ENCODE measurements at regions not wholly inside any gene's neighbourhood (a gene's known extent, or its start where the extent isn't known, plus 50 kb on each side); places are given as distances from the start of the nearest gene placed in this dataset.

DNA sequence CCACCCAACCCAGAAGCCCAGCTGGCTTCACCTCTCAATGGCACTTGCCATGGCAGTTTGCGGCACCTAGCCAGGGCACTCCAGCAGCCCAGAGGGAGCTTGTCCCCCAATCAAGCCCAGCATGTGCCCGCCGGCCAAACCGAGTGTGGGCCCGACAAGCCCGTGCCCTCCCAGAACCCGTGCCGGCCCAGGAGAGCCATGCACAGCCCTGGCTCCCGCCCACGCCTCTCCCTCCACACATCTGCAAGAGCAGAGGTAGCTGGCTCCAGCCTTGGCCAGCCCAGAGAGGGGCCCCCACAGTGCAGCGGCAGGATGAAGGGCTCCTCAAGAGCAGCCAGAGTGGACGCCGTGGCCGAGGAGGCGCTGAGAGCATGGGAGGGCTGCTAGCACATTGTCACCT, 2278.0 kb upstream of the PCDH20 start:
- no peak for DNase-seq

DNA sequence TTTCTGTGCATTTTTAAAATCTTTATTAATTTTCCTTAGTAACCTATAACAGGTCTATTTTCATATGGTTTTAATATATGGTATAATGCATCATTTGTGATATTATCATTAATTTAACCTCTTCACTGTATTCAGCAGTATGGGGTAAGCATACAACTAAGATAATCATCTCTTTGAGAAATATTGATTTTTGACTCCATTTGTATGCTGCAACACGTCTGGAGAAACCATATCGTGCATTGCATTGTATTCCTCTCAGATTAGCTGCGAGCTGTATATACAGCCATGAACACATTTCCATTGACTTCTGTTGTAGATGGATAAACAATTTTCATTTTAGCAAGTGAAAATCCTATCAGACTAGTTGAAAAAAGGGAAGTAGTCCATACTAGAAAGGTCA, 2275.8 kb upstream of the PCDH20 start:
- no peak for DNase-seq

- no peak for DNase-seq
Measured at GRCh38 chr13:63690672-63691071, 2275.0 kb upstream of the PCDH20 start.

GRCh38 chr13:63684822-63685221, 2269.2 kb upstream of the PCDH20 start:
- DNase-seq: no peak

DNA sequence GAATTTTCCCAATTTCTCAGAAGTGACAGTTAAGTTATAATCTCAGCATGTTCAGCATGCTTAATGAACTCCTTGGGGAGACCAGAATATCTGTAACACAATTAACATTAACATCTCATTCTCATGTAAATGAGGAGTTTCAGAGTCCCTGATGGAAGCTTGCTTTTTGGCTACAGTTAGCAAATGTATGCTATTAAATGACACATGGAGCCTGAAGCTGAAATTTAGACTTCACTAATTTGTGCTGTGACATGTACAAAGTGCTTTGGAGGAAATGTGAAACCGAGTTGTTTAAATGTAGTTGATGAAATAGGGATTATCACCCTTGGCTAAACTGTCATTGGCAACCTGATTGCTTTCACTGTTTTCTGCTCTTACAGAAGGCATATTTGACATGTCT, 2265.1 kb upstream of the PCDH20 start:
- peak; percentile 5 for DNase-seq

- no peak for DNase-seq
Measured at GRCh38 chr13:63671296-63671695, 2255.6 kb upstream of the PCDH20 start.

DNA sequence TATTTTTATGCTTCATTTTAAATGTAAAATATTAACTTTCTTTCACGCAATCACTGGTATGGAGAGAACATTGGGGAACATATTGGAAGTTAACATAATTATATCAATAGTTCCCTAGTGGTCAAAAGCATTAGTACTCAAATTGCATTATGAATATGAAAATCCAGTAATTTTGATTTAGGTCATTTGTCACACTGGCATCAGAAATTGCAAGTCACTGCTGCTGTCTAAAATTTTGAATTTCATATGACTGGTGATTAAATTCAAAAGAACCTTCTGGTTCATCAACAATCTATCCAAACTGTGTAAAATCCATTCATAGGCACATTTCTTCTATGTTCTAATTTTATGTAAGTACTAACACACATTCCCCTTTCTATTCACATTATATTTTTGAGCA, 2235.7 kb upstream of the PCDH20 start:
- DNase-seq: no peak

- no peak for DNase-seq
Measured at GRCh38 chr13:63643543-63643942, 2227.9 kb upstream of the PCDH20 start.

DNA sequence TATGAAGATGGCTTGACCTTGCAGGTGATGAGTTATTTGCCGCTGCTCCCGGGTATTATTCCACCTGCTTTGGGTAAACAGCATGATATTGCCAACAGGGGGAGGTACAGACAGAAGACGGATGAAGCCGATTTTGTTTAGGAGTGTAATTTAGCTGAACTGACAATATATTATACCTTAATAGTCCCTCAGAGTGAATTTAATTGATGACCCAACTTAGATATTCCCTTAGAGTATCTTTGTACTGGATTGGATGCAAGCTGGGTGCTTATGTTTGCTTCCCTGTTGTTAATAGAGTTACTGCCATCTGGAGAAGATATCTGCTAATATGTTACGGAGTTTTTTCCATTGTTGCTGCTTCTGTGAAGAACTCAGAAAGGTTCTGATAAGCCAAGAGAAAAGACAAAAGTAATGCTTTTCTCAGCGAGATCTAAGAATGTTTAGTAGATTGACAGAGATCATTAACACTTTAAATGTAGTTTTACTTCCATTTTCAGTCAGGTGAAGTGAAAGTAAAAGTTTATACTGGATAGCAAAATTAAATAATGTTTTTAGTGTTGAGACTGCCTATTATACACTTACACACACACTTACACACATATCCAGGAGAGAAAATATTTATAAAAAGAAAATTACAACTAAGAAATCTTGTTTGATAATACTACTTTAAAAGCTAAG, 2220.8 kb upstream of the PCDH20 start:
- peak; percentile 55 for DNase-seq

DNA sequence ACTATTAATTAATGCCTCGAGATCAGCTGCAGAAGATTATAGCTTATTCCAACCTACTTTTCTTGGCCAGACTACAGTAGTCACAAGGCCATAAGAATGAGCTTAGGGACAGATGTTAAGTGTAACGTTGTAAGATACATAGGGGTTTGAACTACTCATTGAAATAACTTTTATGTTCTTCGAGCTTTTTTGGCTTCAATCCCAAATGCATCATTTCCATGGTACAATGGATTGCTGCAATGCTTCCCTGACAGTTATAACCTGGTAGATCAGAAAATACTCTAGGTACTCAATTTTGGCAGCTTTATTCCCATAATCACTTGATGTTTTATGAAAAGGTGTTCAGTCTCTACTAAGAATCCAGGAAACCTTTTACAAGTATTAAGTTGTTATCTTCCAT, 2216.7 kb upstream of the PCDH20 start:
- no peak for DNase-seq

DNA sequence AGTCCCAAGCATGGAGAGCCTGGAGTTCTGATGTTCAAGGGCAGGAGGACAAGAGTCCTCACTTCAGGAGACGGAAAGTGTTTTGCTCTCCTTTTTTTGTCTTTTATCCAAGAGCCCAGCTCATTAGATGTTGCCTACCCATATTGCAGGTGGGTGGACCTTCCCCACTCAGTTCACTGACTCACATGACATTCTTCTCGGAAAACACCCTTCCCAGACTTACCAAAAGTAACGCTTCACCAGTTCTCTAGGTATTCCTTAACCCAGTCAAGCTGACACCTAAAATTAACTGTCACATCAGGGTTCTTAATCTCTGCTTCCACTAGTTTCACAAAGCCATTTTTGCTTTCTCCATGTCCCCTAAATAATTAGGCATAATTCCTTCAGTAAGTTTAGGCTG, 2215.4 kb upstream of the PCDH20 start:
- no peak for DNase-seq

GRCh38 chr13:63629591-63629990, 2213.9 kb upstream of the PCDH20 start:
- no peak for DNase-seq

DNA sequence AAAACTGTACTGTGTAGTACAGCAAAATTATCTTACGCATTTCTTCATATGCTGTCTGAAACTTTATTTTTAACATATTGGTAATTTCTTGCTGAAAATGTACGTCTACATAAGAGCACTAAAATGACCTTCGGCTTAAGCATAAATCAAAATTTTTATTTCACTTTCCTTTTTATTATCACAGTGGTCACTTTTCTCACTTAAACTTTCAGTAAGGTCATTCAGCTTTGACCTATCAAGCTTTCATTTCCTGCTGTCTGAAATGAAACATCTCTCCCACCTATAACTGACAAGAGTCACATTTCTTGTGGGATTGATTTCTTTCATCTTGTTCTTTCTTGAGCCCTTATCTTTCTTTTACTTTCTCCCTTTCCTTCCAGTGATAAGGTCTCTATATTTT, 2212.7 kb upstream of the PCDH20 start:
- no peak for DNase-seq

DNA sequence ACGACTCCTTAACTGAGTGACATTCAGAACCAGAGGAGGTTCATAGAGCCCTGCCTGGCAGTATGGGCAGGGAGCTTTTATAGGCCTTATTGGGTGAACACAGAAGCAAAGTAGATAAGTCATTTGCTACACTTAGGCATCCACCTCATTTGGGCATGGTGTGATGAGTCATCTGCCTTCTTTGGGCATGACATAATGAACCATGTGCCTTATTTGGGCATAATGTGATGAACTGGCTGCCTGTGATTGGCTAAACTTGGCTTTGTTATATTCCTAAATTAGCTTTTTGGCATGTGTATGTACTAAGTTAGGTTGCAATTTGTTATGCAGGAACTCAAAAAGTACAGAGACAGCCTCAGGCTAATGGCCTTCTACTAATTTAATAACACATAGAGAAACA, 2210.2 kb upstream of the PCDH20 start:
- peak; percentile 0 for DNase-seq

GRCh38 chr13:63614874-63615612, 2199.4 kb upstream of the PCDH20 start:
- DNase-seq: no peak

DNA sequence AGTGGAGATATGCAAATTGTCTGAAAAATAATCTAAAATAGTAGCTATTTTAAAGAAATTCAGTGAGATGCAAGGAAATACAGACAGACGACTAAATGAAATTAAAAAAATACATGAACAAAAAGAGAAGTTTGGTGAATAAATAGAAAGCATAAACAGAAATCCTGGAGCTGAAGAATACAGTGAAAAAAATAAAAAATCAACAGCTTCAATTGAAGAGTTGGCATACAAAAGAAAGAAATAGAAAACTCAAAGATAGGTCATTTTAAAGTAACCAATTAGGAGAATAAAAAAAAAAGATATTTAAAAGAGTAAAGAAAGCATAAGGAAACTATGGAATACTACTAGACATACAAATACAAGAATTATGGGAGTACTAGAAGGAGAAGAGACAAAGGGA, 2191.5 kb upstream of the PCDH20 start:
- DNase-seq: no peak

GRCh38 chr13:63605962-63606361, 2190.3 kb upstream of the PCDH20 start:
- no peak for DNase-seq

GRCh38 chr13:63605403-63605802, 2189.8 kb upstream of the PCDH20 start:
- no peak for DNase-seq

GRCh38 chr13:63595811-63596210, 2180.2 kb upstream of the PCDH20 start:
- no peak for DNase-seq

- DNase-seq: no peak
Measured at GRCh38 chr13:63586467-63586866, 2170.8 kb upstream of the PCDH20 start.

DNA sequence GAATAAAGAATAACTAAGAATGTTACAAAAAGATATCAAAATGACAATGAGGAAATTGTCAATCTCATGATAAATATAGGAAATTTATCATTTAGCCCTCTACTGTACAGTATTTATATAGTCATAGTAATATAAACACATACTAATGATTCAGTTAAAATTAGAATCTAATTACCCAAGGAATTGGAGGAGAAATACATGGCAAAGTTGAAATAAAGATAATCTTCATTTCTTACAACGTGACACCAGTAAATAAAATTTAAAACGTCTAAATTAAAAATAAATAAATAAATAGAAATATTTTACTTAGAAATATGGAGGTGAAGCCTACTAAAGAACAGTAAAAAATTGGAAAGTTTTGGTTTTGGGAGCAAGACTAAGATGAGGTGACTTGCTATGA, 2163.1 kb upstream of the PCDH20 start:
- no peak for DNase-seq

GRCh38 chr13:63567031-63567430, 2151.4 kb upstream of the PCDH20 start:
- DNase-seq: no peak

DNA sequence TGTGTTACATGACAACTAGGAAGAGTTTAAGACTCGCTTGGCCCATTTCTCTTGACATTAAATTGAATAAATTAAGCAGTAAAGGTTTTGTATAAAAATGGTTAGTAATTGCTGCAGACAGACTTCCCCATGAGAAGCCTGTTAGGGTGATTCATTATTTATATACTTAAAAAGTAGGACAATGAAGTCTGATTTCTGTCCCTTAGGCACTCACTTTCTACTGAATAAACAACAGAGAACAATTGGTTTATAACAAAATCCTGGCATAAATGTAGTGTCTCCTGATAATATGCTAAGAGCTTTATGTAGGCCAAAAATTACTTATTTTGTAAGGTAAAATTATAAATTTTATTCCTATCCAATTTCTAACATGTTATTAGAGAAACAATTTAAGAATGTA, 2138.5 kb upstream of the PCDH20 start:
- no peak for DNase-seq

GRCh38 chr13:63551731-63552130, 2136.1 kb upstream of the PCDH20 start:
- no peak for DNase-seq

GRCh38 chr13:63546524-63546923, 2130.9 kb upstream of the PCDH20 start:
- DNase-seq: no peak

Measured in DMS53 (cell line).